Osteoblast (primary cell): ENCODE measurements at regions not wholly inside any gene's neighbourhood (a gene's known extent, or its start where the extent isn't known, plus 50 kb on each side); places are given as distances from the start of the nearest gene placed in this dataset.

Source experiments
- DNase-seq: peaks from one replicate; pipeline ENCODE4 v3.0.0; 2011; ENCODE audit warnings: low spot score, mixed read lengths; ENCODE audit not compliant: insufficient read length; ENCODE audit errors: missing footprints
- H2AFZ ChIP-seq: 2 replicates; pipeline ENCODE4 v1.6.0; 2011; ENCODE audit warnings: mild to moderate bottlenecking, low read length
- H3K27ac ChIP-seq: 2 replicates; pipeline ENCODE4 v1.5.1; 2011; ENCODE audit warnings: mild to moderate bottlenecking, low read depth, low read length, moderate library complexity
- H3K27me3 ChIP-seq: 2 replicates; pipeline ENCODE4 v1.6.0; 2012; ENCODE audit warnings: mild to moderate bottlenecking, control low read depth, inconsistent platforms, low read length, moderate library complexity; ENCODE audit not compliant: insufficient read depth
- H3K36me3 ChIP-seq: 2 replicates; pipeline ENCODE4 v1.5.1; 2011; ENCODE audit warnings: mild to moderate bottlenecking, low read length, control low read depth, moderate library complexity; ENCODE audit not compliant: insufficient read depth
- H3K4me1 ChIP-seq: 2 replicates; pipeline ENCODE4 v1.5.1; 2011; ENCODE audit warnings: mild to moderate bottlenecking, low read length, control low read depth, moderate library complexity; ENCODE audit not compliant: insufficient read depth
- H3K4me2 ChIP-seq: 2 replicates; pipeline ENCODE4 v1.6.0; 2011; ENCODE audit warnings: mild to moderate bottlenecking, low read length; ENCODE audit not compliant: insufficient read depth
- H3K4me3 ChIP-seq: fragments of 200-600 bp; sonication (generic); 3 replicates; pipeline ENCODE4 v1.5.1; 2012; ENCODE audit warnings: mild to moderate bottlenecking, low read length, inconsistent platforms; ENCODE audit not compliant: insufficient read depth
- H3K79me2 ChIP-seq: 2 replicates; pipeline ENCODE4 v1.6.0; 2012; ENCODE audit warnings: mild to moderate bottlenecking, low read length, control low read depth, inconsistent platforms; ENCODE audit not compliant: insufficient read depth
- H3K9me3 ChIP-seq: 2 replicates; pipeline ENCODE4 v1.5.1; 2011; ENCODE audit warnings: low read depth, low read length, control low read depth
- H4K20me1 ChIP-seq: 2 replicates; pipeline ENCODE4 v1.6.0; 2012; ENCODE audit warnings: mild to moderate bottlenecking, low read length, control low read depth; ENCODE audit not compliant: insufficient read depth
- TF ChIP-seq, protein P1 (sequence below): IDR thresholded peaks from 2 replicates; pipeline ENCODE4 v1.5.1; 2011; ENCODE audit warnings: mild to moderate bottlenecking, low read depth, low read length, moderate library complexity; ENCODE audit errors: extremely low read depth

- no peaks in the 10 kb centered on the region for H3K9me3 ChIP-seq
- no peaks in the 10 kb centered on the region for H3K79me2 ChIP-seq
- H3K4me1 ChIP-seq: no peaks in the 10 kb centered on the region
- no peaks in the 10 kb centered on the region for H3K27me3 ChIP-seq
- H4K20me1 ChIP-seq: no peaks in the 10 kb centered on the region
- no peak overlapping the region for H3K4me2 ChIP-seq
- no peak overlapping the region for H3K4me3 ChIP-seq
- no peak overlapping the region for H3K27ac ChIP-seq
- DNase-seq: no peak
- no peaks in the 10 kb centered on the region for H3K36me3 ChIP-seq
- no peak overlapping the region for H2AFZ ChIP-seq
- TF ChIP-seq, protein P1, sequence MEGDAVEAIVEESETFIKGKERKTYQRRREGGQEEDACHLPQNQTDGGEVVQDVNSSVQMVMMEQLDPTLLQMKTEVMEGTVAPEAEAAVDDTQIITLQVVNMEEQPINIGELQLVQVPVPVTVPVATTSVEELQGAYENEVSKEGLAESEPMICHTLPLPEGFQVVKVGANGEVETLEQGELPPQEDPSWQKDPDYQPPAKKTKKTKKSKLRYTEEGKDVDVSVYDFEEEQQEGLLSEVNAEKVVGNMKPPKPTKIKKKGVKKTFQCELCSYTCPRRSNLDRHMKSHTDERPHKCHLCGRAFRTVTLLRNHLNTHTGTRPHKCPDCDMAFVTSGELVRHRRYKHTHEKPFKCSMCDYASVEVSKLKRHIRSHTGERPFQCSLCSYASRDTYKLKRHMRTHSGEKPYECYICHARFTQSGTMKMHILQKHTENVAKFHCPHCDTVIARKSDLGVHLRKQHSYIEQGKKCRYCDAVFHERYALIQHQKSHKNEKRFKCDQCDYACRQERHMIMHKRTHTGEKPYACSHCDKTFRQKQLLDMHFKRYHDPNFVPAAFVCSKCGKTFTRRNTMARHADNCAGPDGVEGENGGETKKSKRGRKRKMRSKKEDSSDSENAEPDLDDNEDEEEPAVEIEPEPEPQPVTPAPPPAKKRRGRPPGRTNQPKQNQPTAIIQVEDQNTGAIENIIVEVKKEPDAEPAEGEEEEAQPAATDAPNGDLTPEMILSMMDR: no peak
Measured at GRCh38 chr15:61752001-61752400, 308.2 kb downstream of the VPS13C start.

DNA sequence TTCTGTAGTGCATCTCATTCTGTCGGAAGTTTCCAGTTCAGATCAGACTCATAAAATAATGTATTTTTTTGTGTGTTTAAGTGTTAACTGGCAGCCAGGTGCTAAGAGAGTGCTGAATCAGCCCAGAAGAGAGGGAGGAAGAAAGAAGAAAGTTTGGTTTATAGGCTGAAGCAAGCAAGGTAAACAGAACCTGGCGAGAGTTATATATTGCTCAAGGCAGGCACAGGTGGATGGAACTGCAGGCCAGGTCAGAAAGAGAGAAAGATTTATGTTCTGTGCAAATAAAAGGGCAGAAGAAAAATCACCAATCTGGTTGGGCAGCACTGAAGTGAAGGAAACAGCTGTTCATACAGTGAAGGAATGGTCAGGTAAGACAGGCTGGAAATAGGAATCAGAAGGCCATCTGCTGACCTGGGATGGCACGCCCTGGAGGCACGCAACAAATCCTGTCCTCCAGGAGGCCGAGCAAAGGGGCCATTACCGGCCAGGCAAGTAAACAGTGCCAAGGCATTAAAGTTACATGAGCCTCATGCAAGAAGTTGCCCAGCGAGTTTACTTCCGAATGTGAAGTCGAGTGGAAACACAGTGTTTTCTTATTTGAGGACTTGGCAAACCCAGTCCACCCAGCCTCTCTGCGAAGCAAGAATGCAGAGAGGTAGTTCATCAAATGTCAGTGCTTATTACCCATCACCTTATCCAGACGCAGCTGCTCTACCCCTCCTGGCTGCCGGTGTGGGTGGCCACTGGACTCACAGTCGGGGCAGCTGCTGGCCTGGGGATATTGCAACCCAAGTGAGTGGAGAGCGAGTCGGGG lies 309.8 kb downstream of the VPS13C start:
- Histone ChIP-seq H2AFZ (no peak overlapping the region), H3K4me3 (no peak overlapping the region), H3K79me2 (no peaks in the 10 kb centered on the region), H3K9me3 (no peaks in the 10 kb centered on the region), H3K27ac (no peak overlapping the region), H3K4me1 (no peaks in the 10 kb centered on the region), H3K36me3 (no peaks in the 10 kb centered on the region), H3K27me3 (no peaks in the 10 kb centered on the region), H3K4me2 (no peak overlapping the region), H4K20me1 (no peaks in the 10 kb centered on the region)
- TF ChIP-seq, protein P1: no peak
- no peak for DNase-seq

DNA sequence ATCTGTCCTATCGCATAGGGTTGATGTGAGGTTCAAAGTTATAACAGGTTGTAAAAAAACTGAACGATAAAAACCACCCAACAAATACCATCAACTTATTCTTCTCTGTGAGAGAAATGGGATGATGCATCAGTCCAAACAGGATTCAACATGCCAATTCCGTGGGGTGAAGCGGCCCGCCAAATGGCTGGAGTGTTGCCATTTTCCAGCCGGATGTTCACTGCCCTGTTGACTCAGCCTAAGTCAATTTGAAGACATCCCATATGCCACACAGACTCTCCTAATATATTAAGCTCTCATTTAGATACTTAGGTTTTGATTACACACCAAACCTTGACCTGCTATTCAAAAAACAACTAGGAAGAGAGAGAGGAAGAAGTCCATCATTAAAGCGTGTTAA lies 311.1 kb downstream of the VPS13C start:
- TF ChIP-seq, protein P1: no peak
- H3K27me3 ChIP-seq: no peaks in the 10 kb centered on the region
- H3K4me1 ChIP-seq: no peaks in the 10 kb centered on the region
- no peaks in the 10 kb centered on the region for H3K9me3 ChIP-seq
- H4K20me1 ChIP-seq: no peaks in the 10 kb centered on the region
- H3K4me2 ChIP-seq: no peak overlapping the region
- DNase-seq: peak; percentile 9
- H3K4me3 ChIP-seq: no peak overlapping the region
- H3K27ac ChIP-seq: no peak overlapping the region
- H3K36me3 ChIP-seq: no peaks in the 10 kb centered on the region
- H3K79me2 ChIP-seq: no peaks in the 10 kb centered on the region
- no peak overlapping the region for H2AFZ ChIP-seq

DNA sequence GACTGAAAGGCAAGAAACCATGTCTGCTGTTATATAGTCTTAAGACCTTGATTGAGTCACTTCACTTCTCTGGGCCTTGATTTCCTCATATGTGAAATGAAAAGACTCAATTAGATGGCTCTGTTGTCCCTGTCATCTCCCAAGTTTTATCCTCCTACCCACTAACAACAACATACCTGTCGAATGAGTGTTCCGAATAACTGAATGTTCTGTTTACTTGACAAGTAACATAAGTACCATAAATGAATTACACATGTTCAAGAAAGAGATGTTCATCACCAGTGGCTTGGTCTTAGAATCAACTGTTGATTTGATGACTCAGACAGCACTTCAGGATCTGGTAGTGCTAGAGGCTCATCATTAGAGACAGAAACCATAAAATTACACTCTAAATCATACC lies 311.7 kb downstream of the VPS13C start:
- DNase-seq: no peak
- no peak overlapping the region for H3K27ac ChIP-seq

More for the DNA sequence above, 311.7 kb downstream of the VPS13C start:
- TF ChIP-seq, protein P1: no peak
- H3K4me1 ChIP-seq: no peaks in the 10 kb centered on the region
- no peak overlapping the region for H2AFZ ChIP-seq
- H3K4me2 ChIP-seq: no peak overlapping the region
- no peaks in the 10 kb centered on the region for H3K79me2 ChIP-seq
- no peak overlapping the region for H3K4me3 ChIP-seq
- H3K9me3 ChIP-seq: no peaks in the 10 kb centered on the region
- H3K36me3 ChIP-seq: no peaks in the 10 kb centered on the region
- no peaks in the 10 kb centered on the region for H4K20me1 ChIP-seq
- no peaks in the 10 kb centered on the region for H3K27me3 ChIP-seq
